Left lobe of liver (tissue), 2 donors: ENCODE measurements at regions not wholly inside any gene's neighbourhood (a gene's known extent, or its start where the extent isn't known, plus 50 kb on each side); places are given as distances from the start of the nearest gene placed in this dataset.

ENCODE experiments used
- ATAC-seq: fragments of 200-7000 bp; cut with Tn5 transposase; one replicate; pipeline ENCODE4 v1.9.1; 2020; ENCODE audit warnings: mild to moderate bottlenecking, moderate library complexity
- DNase-seq: peaks from one replicate; pipeline ENCODE4 v3.0.0-alpha.2; 2020; ENCODE audit warnings: low spot score
- donor health status: DM: no; HTN: no; CAD: no; lungs with moderate emphysema.
- donor health status: DM: no; HTN: yes; CAD: no.

GRCh38 chr21:34022627-34023335 is 50.6 kb upstream of the MRPS6 start:
- ATAC-seq (no peak), DNase-seq (no peak)

- ATAC-seq (no peak), DNase-seq (no peak)
These were observed 51.7 kb upstream of the MRPS6 start for GRCh38 chr21:34021726-34022125.

GRCh38 chr21:34020983-34021553 is 52.3 kb upstream of the MRPS6 start:
- ATAC-seq, result no peak
- no peak for DNase-seq

GRCh38 chr21:34020005-34020847 is 53.2 kb upstream of the MRPS6 start:
- DNase-seq (no peak), ATAC-seq (no peak)

- DNase-seq (no peak), ATAC-seq (no peak)
These were observed 54.0 kb upstream of the MRPS6 start for GRCh38 chr21:34019402-34019801.

- ATAC-seq, result no peak
- DNase-seq, result no peak
These were observed 54.5 kb upstream of the MRPS6 start for GRCh38 chr21:34018910-34019309.

- no peak for ATAC-seq
- no peak for DNase-seq
These were observed 55.2 kb upstream of the MRPS6 start for GRCh38 chr21:34018185-34018584.

GRCh38 chr21:34017039-34017961 is 56.1 kb upstream of the MRPS6 start:
- DNase-seq, result no peak
- no peak for ATAC-seq

- no peak for ATAC-seq
- no peak for DNase-seq
These were observed 60.7 kb upstream of the MRPS6 start for GRCh38 chr21:34012640-34013039.

- ATAC-seq, result no peak
These were observed 61.7 kb upstream of the MRPS6 start for GRCh38 chr21:34011660-34012059.

GRCh38 chr21:34009193-34009592 is 64.2 kb upstream of the MRPS6 start:
- no peak for ATAC-seq
- no peak for DNase-seq

More at GRCh38 chr21:34011660-34012059, 61.7 kb upstream of the MRPS6 start:
- DNase-seq, result no peak

GRCh38 chr21:34008618-34009017 is 64.8 kb upstream of the MRPS6 start:
- ATAC-seq (no peak), DNase-seq (no peak)

- no peak for DNase-seq
- ATAC-seq, result no peak
These were observed 66.7 kb upstream of the MRPS6 start for GRCh38 chr21:34006611-34007168.

- ATAC-seq (no peak), DNase-seq (no peak)
These were observed 68.4 kb upstream of the MRPS6 start for GRCh38 chr21:34004974-34005373.

- ATAC-seq (no peak), DNase-seq (no peak)
These were observed 69.1 kb upstream of the MRPS6 start for GRCh38 chr21:34004013-34004938.

GRCh38 chr21:34003428-34003827 is 70.0 kb upstream of the MRPS6 start:
- no peak for ATAC-seq
- no peak for DNase-seq

GRCh38 chr21:34000375-34000774 is 73.0 kb upstream of the MRPS6 start:
- ATAC-seq (no peak), DNase-seq (no peak)

GRCh38 chr21:33998809-33999208 is 74.6 kb upstream of the MRPS6 start:
- DNase-seq, result no peak

GRCh38 chr21:33998402-33998801 is 75.0 kb upstream of the MRPS6 start:
- ATAC-seq (no peak), DNase-seq (no peak)

More at GRCh38 chr21:33998809-33999208, 74.6 kb upstream of the MRPS6 start:
- ATAC-seq, result no peak
